Neural cell (in vitro differentiated cells): ENCODE measurements at regions not wholly inside any gene's neighbourhood (a gene's known extent, or its start where the extent isn't known, plus 50 kb on each side); places are given as distances from the start of the nearest gene placed in this dataset.

ENCODE experiments used
- CTCF ChIP-seq: fragments of 450-650 bp; IDR thresholded peaks from 2 replicates; pipeline ENCODE4 v1.5.1; 2014; ENCODE audit warnings: antibody characterized with exemption, mild to moderate bottlenecking, moderate library complexity; ENCODE audit not compliant: poor library complexity, severe bottlenecking
- EZH2 ChIP-seq: fragments of 200-600, 300-800 bp; shearing (Covaris generic), sonication (generic); IDR thresholded peaks from 2 replicates; pipeline ENCODE4 v1.6.1; 2014; ENCODE audit warnings: antibody characterized with exemption, low read length, borderline replicate concordance, mild to moderate bottlenecking; ENCODE audit not compliant: insufficient read depth, poor library complexity, severe bottlenecking
- POLR2AphosphoS5 ChIP-seq: IDR thresholded peaks from 2 replicates; pipeline ENCODE4 v1.6.1; 2012
- RAD21 ChIP-seq: fragments of 450-650 bp; conservative IDR thresholded peaks from 2 replicates; pipeline ENCODE4 v1.6.1; 2014; ENCODE audit warnings: antibody characterized with exemption, mild to moderate bottlenecking, moderate library complexity
- TAF1 ChIP-seq: IDR thresholded peaks from 2 replicates; pipeline ENCODE4 v1.6.1; 2012; ENCODE audit warnings: low read depth

- TF ChIP-seq POLR2AphosphoS5 (no peak), CTCF (no peak), TAF1 (no peak), EZH2 (no peak), RAD21 (no peak)
Observed at GRCh38 chr18:71125581-71125980, 836.7 kb downstream of the SOCS6 start.
